ENCODE measurements at regions not wholly inside any gene's neighbourhood (a gene's known extent, or its start where the extent isn't known, plus 50 kb on each side); places are given as distances from the start of the nearest gene placed in this dataset.

- TF ChIP-seq EZH2 (IDR thresholded peaks at IDR 0.05; ENCODE audit: low read length, unreplicated experiment) (no peak), CTCF (conservative IDR thresholded peaks at IDR 0.05; ENCODE audit: low read depth, low read length) (no peak), EZH2phosphoT487 (IDR thresholded peaks at IDR 0.05; ENCODE audit: borderline replicate concordance, low read length) (no peak)
Observed at GRCh38 chr5:142474431-142475094, 149.7 kb upstream of the SPRY4 start.

All from PC-3 (cell line).